ENCODE measurements at regions not wholly inside any gene's neighbourhood (a gene's known extent, or its start where the extent isn't known, plus 50 kb on each side); places are given as distances from the start of the nearest gene placed in this dataset.

DNA sequence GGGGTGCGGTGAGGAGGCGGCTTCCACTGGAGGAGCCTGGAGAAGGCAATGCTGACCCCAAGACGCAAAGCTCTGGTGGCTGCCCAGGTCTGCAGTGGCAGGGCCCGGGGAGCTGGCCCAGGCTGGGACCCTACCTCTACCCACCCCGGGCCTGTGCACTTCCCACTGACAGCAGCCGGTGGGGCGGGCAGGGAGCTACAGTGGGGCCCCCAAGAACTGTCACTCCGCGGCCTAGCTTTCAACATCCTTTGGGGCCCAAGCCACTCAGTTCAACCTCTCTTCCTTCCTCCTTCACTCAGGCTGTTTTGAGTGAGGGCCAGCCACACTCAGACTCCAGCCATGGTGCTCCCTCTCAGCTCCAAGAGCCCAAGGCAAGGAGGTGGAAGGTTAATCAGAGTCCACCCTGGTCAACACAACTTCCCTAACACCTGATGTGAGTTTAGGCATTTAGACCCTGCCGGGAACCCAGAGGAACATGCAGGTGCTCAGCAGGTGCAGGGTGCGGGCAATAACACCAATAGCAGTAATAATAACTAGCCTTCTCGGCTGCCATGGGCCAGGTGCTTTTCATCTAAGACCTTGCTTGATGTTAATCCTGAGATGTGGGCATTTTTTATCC, 93.6 kb downstream of the ZFP36L2 start:
- H3K27ac ChIP-seq (replicated peaks): peak overlapping the region; percentile 98
- TF ChIP-seq CTCF (IDR thresholded peaks at IDR 0.05; ENCODE audit: insufficient read depth, low read length) (no peak), POLR2AphosphoS5 (IDR thresholded peaks at IDR 0.05; ENCODE audit: low read depth) (peak; percentile 52; the same call in 1 of the 2 replicates), GABPA (IDR thresholded peaks at IDR 0.05; ENCODE audit: low read depth) (no peak), REST (IDR thresholded peaks at IDR 0.05; ENCODE audit: insufficient replicate concordance, low read depth) (no peak), SPI1 (IDR thresholded peaks at IDR 0.05; ENCODE audit: borderline replicate concordance, low read depth) (peak; percentile 64)

DNA sequence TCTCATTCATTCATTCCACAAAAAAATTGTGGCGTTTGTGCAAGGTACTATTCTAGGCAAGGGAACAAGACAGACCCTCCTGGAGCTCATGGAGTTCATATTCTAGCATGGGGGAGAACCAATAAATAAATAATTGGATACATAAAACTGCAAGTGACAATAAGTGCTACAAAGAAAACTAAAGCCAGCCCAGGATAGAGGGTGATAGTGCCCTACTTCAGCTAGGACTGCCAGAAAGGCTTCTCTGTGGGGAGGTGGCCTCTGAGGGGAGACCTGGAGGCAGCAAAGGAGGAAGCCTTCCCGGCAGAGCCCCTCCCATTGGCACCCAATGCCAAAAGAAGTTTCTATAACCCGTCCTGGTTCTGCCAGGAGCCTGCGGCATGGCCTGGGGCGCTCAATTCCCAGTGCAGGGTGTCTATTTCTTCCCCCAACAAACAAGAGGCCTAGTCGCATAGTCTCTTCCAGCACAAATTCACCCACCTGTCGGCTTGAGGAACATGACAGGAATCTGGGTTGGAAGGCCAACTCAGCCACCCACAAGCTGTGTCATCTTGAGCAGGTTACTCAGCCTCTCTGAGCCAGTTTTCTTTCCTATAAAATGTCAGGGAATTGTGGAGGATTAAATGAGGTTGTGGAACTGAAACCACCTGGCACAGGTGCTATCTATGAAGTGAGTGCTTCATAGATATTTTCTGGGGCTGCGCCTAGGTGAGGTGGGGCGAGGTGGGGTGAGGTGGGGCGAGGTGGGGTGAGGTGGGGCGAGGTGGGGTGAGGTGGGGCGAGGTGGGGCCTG, 94.3 kb downstream of the ZFP36L2 start:
- no peak overlapping the region for H3K4me3 ChIP-seq (replicated peaks; ENCODE audit: insufficient read depth, low read length)

More for the DNA sequence above, 93.6 kb downstream of the ZFP36L2 start:
- Histone ChIP-seq H3K27me3 (ENCODE audit: insufficient read depth, poor library complexity, severe bottlenecking) (no peaks in the 10 kb centered on the region), H3K4me3 (replicated peaks; ENCODE audit: insufficient read depth, low read length) (no peak overlapping the region)
- DNase-seq (ENCODE audit: low read depth in 1 of 2, low spot score in 1 of 2): peak; percentile 75 to 92

More for the DNA sequence above, 94.3 kb downstream of the ZFP36L2 start:
- TF ChIP-seq REST (IDR thresholded peaks at IDR 0.05; ENCODE audit: insufficient replicate concordance, low read depth): peak; percentile 41
- no peak; the same call in 1 of the 2 replicates for TF ChIP-seq POLR2AphosphoS5 (IDR thresholded peaks at IDR 0.05; ENCODE audit: low read depth)
- TF ChIP-seq GABPA (IDR thresholded peaks at IDR 0.05; ENCODE audit: low read depth): no peak
- TF ChIP-seq SPI1 (IDR thresholded peaks at IDR 0.05; ENCODE audit: borderline replicate concordance, low read depth): 0 out of 2 replicates have a peak, but pooled peaks have one; percentile 11
- no peak for TF ChIP-seq CTCF (IDR thresholded peaks at IDR 0.05; ENCODE audit: insufficient read depth, low read length)
- H3K27ac ChIP-seq (replicated peaks): peak overlapping the region; percentile 98
- peak in 1 of 2 experiments; percentile 80 for DNase-seq (ENCODE audit: low read depth in 1 of 2, low spot score in 1 of 2)
- H3K27me3 ChIP-seq (ENCODE audit: insufficient read depth, poor library complexity, severe bottlenecking): no peaks in the 10 kb centered on the region
